ENCODE measurements at regions not wholly inside any gene's neighbourhood (a gene's known extent, or its start where the extent isn't known, plus 50 kb on each side); places are given as distances from the start of the nearest gene placed in this dataset.

GRCh38 chr13:38283346-38283745 is 66.3 kb upstream of the UFM1 start:
- no peak overlapping the region for H2AFZ ChIP-seq (ENCODE audit: insufficient read depth, low read length, poor library complexity)
- WGBS (ENCODE audit: extremely low coverage, insufficient coverage, insufficient read length) = no CpG with 5 or more reads among the region's 1 CpG

GRCh38 chr13:38265132-38265497 is 84.5 kb upstream of the UFM1 start:
- no peak overlapping the region for H2AFZ ChIP-seq (ENCODE audit: insufficient read depth, low read length, poor library complexity)
- no peak overlapping the region for H3K23ac ChIP-seq (ENCODE audit: low read length)
- H4K8ac ChIP-seq (ENCODE audit: low read depth, low read length) = no peak overlapping the region
- H3K4ac ChIP-seq (ENCODE audit: low read depth, low read length) = no peak overlapping the region
- no peaks in the 10 kb centered on the region for H3K79me2 ChIP-seq (ENCODE audit: control insufficient read depth, insufficient read depth, low read length, poor library complexity)
- H3K4me2 ChIP-seq (ENCODE audit: low read length) = no peak overlapping the region
- H2BK5ac ChIP-seq (ENCODE audit: low read depth, low read length, poor library complexity) = no peak overlapping the region
- H3K36me3 ChIP-seq (ENCODE audit: control insufficient read depth in 1 of 2, insufficient read depth in 2 of 2, low read length in 2 of 2) = no peaks in the 10 kb centered on the region
- no peaks in the 10 kb centered on the region for H3K79me1 ChIP-seq (ENCODE audit: low read length)
- DNase-seq = no peak
- H4K12ac ChIP-seq (ENCODE audit: low read depth, low read length) = no peak overlapping the region
- no peak overlapping the region for H3K4me3 ChIP-seq (ENCODE audit: low read depth, low read length)
- no peak overlapping the region for H2BK120ac ChIP-seq (ENCODE audit: insufficient read depth, low read length, poor library complexity)
- no peak overlapping the region for H3K9ac ChIP-seq (ENCODE audit: low read length)
- H3K4me1 ChIP-seq (ENCODE audit: control insufficient read depth in 1 of 2, insufficient read depth in 2 of 2, low read length in 2 of 2) = no peaks in the 10 kb centered on the region
- no peak overlapping the region for H4K91ac ChIP-seq (ENCODE audit: low read depth, low read length)
- H3K27ac ChIP-seq (ENCODE audit: low read depth, low read length) = no peak overlapping the region
- no peak overlapping the region for H2BK12ac ChIP-seq (ENCODE audit: low read length)
- H2AK5ac ChIP-seq (ENCODE audit: low read length) = no peak overlapping the region
- no peak overlapping the region for H3K18ac ChIP-seq (ENCODE audit: low read length)
- WGBS (ENCODE audit: extremely low coverage, insufficient coverage, insufficient read length) = no CpG with 5 or more reads among the region's 2 CpGs
- H3K27me3 ChIP-seq (ENCODE audit: insufficient read depth, low read length) = no peaks in the 10 kb centered on the region
- H3K9me3 ChIP-seq (ENCODE audit: insufficient read depth, low read depth, low read length) = no peaks in the 10 kb centered on the region
- H3K14ac ChIP-seq (ENCODE audit: low read length) = no peak overlapping the region

More at GRCh38 chr13:38283346-38283745, 66.3 kb upstream of the UFM1 start:
- no peak overlapping the region for H2BK12ac ChIP-seq (ENCODE audit: low read length)
- no peaks in the 10 kb centered on the region for H3K79me1 ChIP-seq (ENCODE audit: low read length)
- H3K4me3 ChIP-seq (ENCODE audit: low read depth, low read length) = no peak overlapping the region
- no peak overlapping the region for H3K18ac ChIP-seq (ENCODE audit: low read length)
- H3K23ac ChIP-seq (ENCODE audit: low read length) = no peak overlapping the region
- no peak overlapping the region for H3K9ac ChIP-seq (ENCODE audit: low read length)
- H3K36me3 ChIP-seq (ENCODE audit: control insufficient read depth in 1 of 2, insufficient read depth in 2 of 2, low read length in 2 of 2) = no peaks in the 10 kb centered on the region
- no peak overlapping the region for H2BK5ac ChIP-seq (ENCODE audit: low read depth, low read length, poor library complexity)
- H3K4ac ChIP-seq (ENCODE audit: low read depth, low read length) = no peak overlapping the region
- H3K4me1 ChIP-seq (ENCODE audit: control insufficient read depth in 1 of 2, insufficient read depth in 2 of 2, low read length in 2 of 2) = no peaks in the 10 kb centered on the region
- H4K12ac ChIP-seq (ENCODE audit: low read depth, low read length) = no peak overlapping the region
- no peaks in the 10 kb centered on the region for H3K79me2 ChIP-seq (ENCODE audit: control insufficient read depth, insufficient read depth, low read length, poor library complexity)
- H4K8ac ChIP-seq (ENCODE audit: low read depth, low read length) = no peak overlapping the region
- no peak overlapping the region for H3K4me2 ChIP-seq (ENCODE audit: low read length)
- H2BK120ac ChIP-seq (ENCODE audit: insufficient read depth, low read length, poor library complexity) = no peak overlapping the region
- no peak overlapping the region for H3K27ac ChIP-seq (ENCODE audit: low read depth, low read length)
- no peak for DNase-seq
- H2AK5ac ChIP-seq (ENCODE audit: low read length) = no peak overlapping the region
- H4K91ac ChIP-seq (ENCODE audit: low read depth, low read length) = no peak overlapping the region
- no peak overlapping the region for H3K14ac ChIP-seq (ENCODE audit: low read length)
- H3K27me3 ChIP-seq (ENCODE audit: insufficient read depth, low read length) = no peaks in the 10 kb centered on the region
- no peaks in the 10 kb centered on the region for H3K9me3 ChIP-seq (ENCODE audit: insufficient read depth, low read depth, low read length)

- H3K18ac ChIP-seq (ENCODE audit: low read length) = no peak overlapping the region
- H2AK5ac ChIP-seq (ENCODE audit: low read length) = no peak overlapping the region
- H3K79me2 ChIP-seq (ENCODE audit: control insufficient read depth, insufficient read depth, low read length, poor library complexity) = no peaks in the 10 kb centered on the region
- H3K4ac ChIP-seq (ENCODE audit: low read depth, low read length) = no peak overlapping the region
- H2BK5ac ChIP-seq (ENCODE audit: low read depth, low read length, poor library complexity) = no peak overlapping the region
- H4K12ac ChIP-seq (ENCODE audit: low read depth, low read length) = no peak overlapping the region
- no peak overlapping the region for H2BK12ac ChIP-seq (ENCODE audit: low read length)
- no peak for DNase-seq
- H2BK120ac ChIP-seq (ENCODE audit: insufficient read depth, low read length, poor library complexity) = no peak overlapping the region
- no peak overlapping the region for H4K91ac ChIP-seq (ENCODE audit: low read depth, low read length)
- no peak overlapping the region for H3K23ac ChIP-seq (ENCODE audit: low read length)
- H3K79me1 ChIP-seq (ENCODE audit: low read length) = no peaks in the 10 kb centered on the region
- H2AFZ ChIP-seq (ENCODE audit: insufficient read depth, low read length, poor library complexity) = no peak overlapping the region
- H3K14ac ChIP-seq (ENCODE audit: low read length) = no peak overlapping the region
- H3K36me3 ChIP-seq (ENCODE audit: control insufficient read depth in 1 of 2, insufficient read depth in 2 of 2, low read length in 2 of 2) = no peaks in the 10 kb centered on the region
- WGBS (ENCODE audit: extremely low coverage, insufficient coverage, insufficient read length) = no CpG with 5 or more reads among the region's 9 CpGs
- no peaks in the 10 kb centered on the region for H3K4me1 ChIP-seq (ENCODE audit: control insufficient read depth in 1 of 2, insufficient read depth in 2 of 2, low read length in 2 of 2)
- H4K8ac ChIP-seq (ENCODE audit: low read depth, low read length) = no peak overlapping the region
- H3K27me3 ChIP-seq (ENCODE audit: insufficient read depth, low read length) = no peaks in the 10 kb centered on the region
- no peak overlapping the region for H3K9ac ChIP-seq (ENCODE audit: low read length)
- H3K4me3 ChIP-seq (ENCODE audit: low read depth, low read length) = no peak overlapping the region
- no peak overlapping the region for H3K4me2 ChIP-seq (ENCODE audit: low read length)
- no peaks in the 10 kb centered on the region for H3K9me3 ChIP-seq (ENCODE audit: insufficient read depth, low read depth, low read length)
- H3K27ac ChIP-seq (ENCODE audit: low read depth, low read length) = no peak overlapping the region
Measured at GRCh38 chr13:38264363-38265131, 85.1 kb upstream of the UFM1 start.

- no peak overlapping the region for H2BK120ac ChIP-seq (ENCODE audit: insufficient read depth, low read length, poor library complexity)
- no peaks in the 10 kb centered on the region for H3K79me1 ChIP-seq (ENCODE audit: low read length)
- H3K23ac ChIP-seq (ENCODE audit: low read length) = no peak overlapping the region
- no peak for DNase-seq
- H3K4me1 ChIP-seq (ENCODE audit: control insufficient read depth in 1 of 2, insufficient read depth in 2 of 2, low read length in 2 of 2) = no peaks in the 10 kb centered on the region
- no peaks in the 10 kb centered on the region for H3K79me2 ChIP-seq (ENCODE audit: control insufficient read depth, insufficient read depth, low read length, poor library complexity)
- H3K27ac ChIP-seq (ENCODE audit: low read depth, low read length) = no peak overlapping the region
- no peaks in the 10 kb centered on the region for H3K27me3 ChIP-seq (ENCODE audit: insufficient read depth, low read length)
- no peak overlapping the region for H4K12ac ChIP-seq (ENCODE audit: low read depth, low read length)
- no peak overlapping the region for H3K14ac ChIP-seq (ENCODE audit: low read length)
- H3K18ac ChIP-seq (ENCODE audit: low read length) = no peak overlapping the region
- H3K36me3 ChIP-seq (ENCODE audit: control insufficient read depth in 1 of 2, insufficient read depth in 2 of 2, low read length in 2 of 2) = no peaks in the 10 kb centered on the region
- H2AK5ac ChIP-seq (ENCODE audit: low read length) = no peak overlapping the region
- H2AFZ ChIP-seq (ENCODE audit: insufficient read depth, low read length, poor library complexity) = no peak overlapping the region
- H3K4me3 ChIP-seq (ENCODE audit: low read depth, low read length) = no peak overlapping the region
- H3K9ac ChIP-seq (ENCODE audit: low read length) = no peak overlapping the region
- H3K4ac ChIP-seq (ENCODE audit: low read depth, low read length) = no peak overlapping the region
- no peaks in the 10 kb centered on the region for H3K9me3 ChIP-seq (ENCODE audit: insufficient read depth, low read depth, low read length)
- H3K4me2 ChIP-seq (ENCODE audit: low read length) = no peak overlapping the region
- H2BK12ac ChIP-seq (ENCODE audit: low read length) = no peak overlapping the region
- no peak overlapping the region for H4K8ac ChIP-seq (ENCODE audit: low read depth, low read length)
- H2BK5ac ChIP-seq (ENCODE audit: low read depth, low read length, poor library complexity) = no peak overlapping the region
- H4K91ac ChIP-seq (ENCODE audit: low read depth, low read length) = no peak overlapping the region
Measured at GRCh38 chr13:38262211-38262610, 87.4 kb upstream of the UFM1 start.
